Heart left ventricle (tissue), 16 donors: ENCODE measurements at regions not wholly inside any gene's neighbourhood (a gene's known extent, or its start where the extent isn't known, plus 50 kb on each side); places are given as distances from the start of the nearest gene placed in this dataset.

Source experiments
- ATAC-seq, 4 donors: fragments of 200-7000 bp; cut with Tn5 transposase; one replicate each; pipeline ENCODE4 v1.9.1; 2020 to 2022; ENCODE audit warnings: moderate library complexity in 4 of 4, mild to moderate bottlenecking in 3 of 4, moderate number of reproducible peaks in 1 of 4
- DNase-seq, 5 donors: peaks; one replicate each; pipeline ENCODE4 v3.0.0-alpha.2; 2020
- H3K27ac ChIP-seq, 12 donors: fragments of 200-600 bp; sonication (generic) in 4 of 12; one replicate each; pipeline versions ENCODE4 v1.5.0 to v1.8.0; 2016 to 2022; ENCODE audit warnings: mild to moderate bottlenecking in 2 of 12
- H3K27me3 ChIP-seq, 9 donors: fragments of 200-600 bp; sonication (generic) in 2 of 9; one replicate each; pipeline versions ENCODE4 v1.5.1 to v1.8.0; 2016 to 2022; ENCODE audit warnings: mild to moderate bottlenecking in 3 of 9
- H3K36me3 ChIP-seq, 9 donors: fragments of 200-600 bp; sonication (generic) in 2 of 9; one replicate each; pipeline versions ENCODE4 v1.5.0 to v1.8.0; 2018 to 2022; ENCODE audit warnings: mild to moderate bottlenecking in 2 of 9
- H3K4me1 ChIP-seq, 12 donors: fragments of 200-600 bp; sonication (generic) in 4 of 12; one replicate each; pipeline versions ENCODE4 v1.5.0 to v1.8.0; 2016 to 2022; ENCODE audit warnings: mild to moderate bottlenecking in 3 of 12
- H3K4me3 ChIP-seq, 12 donors: fragments of 200-600 bp; sonication (generic) in 4 of 12; one replicate each; pipeline versions ENCODE4 v1.5.0 to v1.8.0; 2017 to 2022; ENCODE audit warnings: mild to moderate bottlenecking in 9 of 12, moderate library complexity in 4 of 12
- H3K9me3 ChIP-seq, 12 donors: fragments of 200-600 bp; sonication (generic) in 4 of 12; one replicate each; pipeline versions ENCODE4 v1.5.0 to v1.8.0; 2016 to 2022; ENCODE audit warnings: mild to moderate bottlenecking in 1 of 12
- CTCF ChIP-seq, 12 donors: fragments of 200-600 bp; sonication (generic) in 4 of 12; IDR thresholded peaks; one replicate each; pipeline versions ENCODE4 v1.5.0 to v1.8.0; 2018 to 2022; ENCODE audit warnings: antibody characterized with exemption in 12 of 12, mild to moderate bottlenecking in 5 of 12
- POLR2A ChIP-seq, 2 donors: fragments of 450-650 bp; IDR thresholded peaks; one replicate each; pipeline ENCODE4 v1.6.1; 2017; ENCODE audit warnings: antibody characterized with exemption in 2 of 2, mild to moderate bottlenecking in 2 of 2, moderate library complexity in 2 of 2
- WGBS, 4 donors: extraction: QIAGEN DNeasy Blood & Tissue Kit in 2 of 4; methylation state at CpG; one replicate each; pipeline versions ENCODE4 v1.1.5 to v1.1.7; 2013 to 2018; 5-methylcytosine and 5-hydroxymethylcytosine counted together
- intact Hi-C, 10 donors: fragments of 100-400 bp; cut with DNase I; formaldehyde crosslinking; loops; one replicate each; pipeline versions ENCODE4 v1.11.1 to v1.14.2; 2022
- donor health status: ischemic (EF 13 %, LVEDD 7.1; RV severe dilation, severe dysfunction).
- donor health status: healthy with polysubstance abuse.
- donor health status: DM: no; HTN: yes; CAD: no.
- donor health status: DM: no; HTN: no; CAD: no.
- donor health status: ischemic (EF 25% LVEDD 6.9; RV normal size, moderate dysfunction).
- donor health status: ischemic (EF 25% LVEDD 5.7; RV mildly dilated, moderate dysfunction).
- donor health status: healthy.
- donor health status: DM: yes; HTN: yes; CAD: no.
- donor health status: ischemic (EF 35%, LVEDD 5.7; RV mildly dilated, moderate dysfunction).
- donor health status: nonischemic (EF 11% LVEDD 7.7; RV severe dilation, severe dysfunction).
- donor health status: DM: yes; HTN: yes; CAD: no.
- donor health status: PGD.
- donor health status: ischemic (EF 29% LVEDD 5.4; RV normal size, mild dysfunction).
- donor health status: nonischemic (EF 23%, LVEDD 6.1; RV moderate dilation, normal function).

- WGBS, 4 donors = 42 to 59% (median 53%) methylated on average over 1 of the region's 1 CpG
- no peak overlapping the region for H3K4me3 ChIP-seq
- TF ChIP-seq CTCF (IDR thresholded peaks at IDR 0.05) = no peak
- TF ChIP-seq POLR2A (IDR thresholded peaks at IDR 0.05) = no peak
Measured at GRCh38 chr7:81430761-81431160, 339.1 kb downstream of the HGF start.

GRCh38 chr7:81430150-81430549, 339.7 kb downstream of the HGF start:
- DNase-seq (no peak), ATAC-seq (no peak)
- intact Hi-C loops = no loop called here
- WGBS, 4 donors = 68 to 75% (median 72%) methylated on average over 6 of the region's 6 CpGs
- H3K36me3 ChIP-seq = no peaks in the 10 kb centered on the region
- no peaks in the 10 kb centered on the region for H3K4me1 ChIP-seq
- H3K4me3 ChIP-seq = no peak overlapping the region
- no peaks in the 10 kb centered on the region for H3K27me3 ChIP-seq
- H3K9me3 ChIP-seq = no peaks in the 10 kb centered on the region
- no peak for TF ChIP-seq CTCF (IDR thresholded peaks at IDR 0.05)
- no peak for TF ChIP-seq POLR2A (IDR thresholded peaks at IDR 0.05)
- H3K27ac ChIP-seq = no peak overlapping the region

More at GRCh38 chr7:81430761-81431160, 339.1 kb downstream of the HGF start:
- Histone ChIP-seq H3K27ac (no peak overlapping the region), H3K4me1 (no peaks in the 10 kb centered on the region), H3K36me3 (no peaks in the 10 kb centered on the region), H3K9me3 (no peaks in the 10 kb centered on the region), H3K27me3 (no peaks in the 10 kb centered on the region)
- intact Hi-C loops = no loop called here
- ATAC-seq (no peak), DNase-seq (no peak)

GRCh38 chr7:81427461-81427860, 342.4 kb downstream of the HGF start:
- H3K36me3 ChIP-seq = no peaks in the 10 kb centered on the region
- 42 to 67% (median 48%) methylated on average over 2 of the region's 2 CpGs for WGBS, 4 donors
- H3K27ac ChIP-seq = no peak overlapping the region
- no peaks in the 10 kb centered on the region for H3K4me1 ChIP-seq
- no peaks in the 10 kb centered on the region for H3K9me3 ChIP-seq
- DNase-seq = no peak
- TF ChIP-seq POLR2A (IDR thresholded peaks at IDR 0.05) = no peak
- TF ChIP-seq CTCF (IDR thresholded peaks at IDR 0.05) = no peak
- intact Hi-C loops = no loop called here
- no peak for ATAC-seq
- H3K27me3 ChIP-seq = no peaks in the 10 kb centered on the region
- H3K4me3 ChIP-seq = no peak overlapping the region

GRCh38 chr7:81420526-81421226, 349.2 kb downstream of the HGF start:
- Histone ChIP-seq H3K27ac (no peak overlapping the region), H3K27me3 (no peaks in the 10 kb centered on the region), H3K9me3 (no peaks in the 10 kb centered on the region), H3K4me1 (no peaks in the 10 kb centered on the region), H3K36me3 (no peaks in the 10 kb centered on the region), H3K4me3 (no peak overlapping the region)
- TF ChIP-seq CTCF (IDR thresholded peaks at IDR 0.05) = no peak
- TF ChIP-seq POLR2A (IDR thresholded peaks at IDR 0.05) = no peak
- DNase-seq (no peak), ATAC-seq (no peak)
- intact Hi-C loops = no loop called here
- 88 to 92% (median 89%) methylated on average over 5 of the region's 5 CpGs for WGBS, 4 donors
